H9 (cell line): ENCODE measurements at regions not wholly inside any gene's neighbourhood (a gene's known extent, or its start where the extent isn't known, plus 50 kb on each side); places are given as distances from the start of the nearest gene placed in this dataset.

ENCODE experiments used
- DNase-seq: peaks from one replicate; pipeline ENCODE4 v3.0.0-alpha.2; 2017
- H2AFZ ChIP-seq: one replicate; pipeline ENCODE4 v1.6.1; 2013; ENCODE audit warnings: mild to moderate bottlenecking, low read length, control low read depth, moderate library complexity
- H2AK5ac ChIP-seq: 2 replicates; pipeline ENCODE4 v1.6.1; 2013; ENCODE audit warnings: low read length, control low read depth, mixed read lengths; ENCODE audit not compliant: insufficient read length
- H2BK120ac ChIP-seq: one replicate; pipeline ENCODE4 v1.6.1; 2013; ENCODE audit warnings: low read depth, mild to moderate bottlenecking, low read length, control low read depth, inconsistent platforms; ENCODE audit not compliant: poor library complexity, severe bottlenecking
- H2BK12ac ChIP-seq: 2 replicates; pipeline ENCODE4 v1.6.1; 2013; ENCODE audit warnings: low read length, control low read depth, mixed read lengths, low read depth; ENCODE audit not compliant: insufficient read length
- H2BK15ac ChIP-seq: 2 replicates; pipeline ENCODE4 v1.6.1; 2013; ENCODE audit warnings: low read depth, low read length, control low read depth
- H2BK20ac ChIP-seq: one replicate; pipeline ENCODE4 v1.6.1; 2013; ENCODE audit warnings: low read depth, mild to moderate bottlenecking, low read length, control low read depth, inconsistent platforms; ENCODE audit not compliant: poor library complexity, severe bottlenecking
- H2BK5ac ChIP-seq: 2 replicates; pipeline ENCODE4 v1.6.1; 2013; ENCODE audit warnings: low read length, control low read depth, mixed read lengths; ENCODE audit not compliant: insufficient read length
- H3K14ac ChIP-seq: 2 replicates; pipeline ENCODE4 v1.6.1; 2013; ENCODE audit warnings: low read length, control low read depth; ENCODE audit not compliant: insufficient read depth
- H3K18ac ChIP-seq: 2 replicates; pipeline ENCODE4 v1.6.1; 2013; ENCODE audit warnings: low read depth, mild to moderate bottlenecking, mixed read lengths, low read length, control low read depth; ENCODE audit not compliant: insufficient read length
- H3K23ac ChIP-seq: 2 replicates; pipeline ENCODE4 v1.6.1; 2013; ENCODE audit warnings: low read length, control low read depth, mixed read lengths, low read depth; ENCODE audit not compliant: insufficient read length
- H3K23me2 ChIP-seq: 2 replicates; pipeline ENCODE4 v1.6.1; 2013; ENCODE audit warnings: low read depth, mild to moderate bottlenecking, mixed read lengths, low read length, control low read depth; ENCODE audit not compliant: insufficient read length, poor library complexity, severe bottlenecking
- H3K27ac ChIP-seq: 2 replicates; pipeline ENCODE4 v1.5.1; 2013; ENCODE audit warnings: low read length, control low read depth, mixed read lengths, low read depth; ENCODE audit not compliant: insufficient read length
- H3K27me3 ChIP-seq: 2 replicates; pipeline ENCODE4 v1.6.1; 2013; ENCODE audit warnings: low read length, control low read depth, inconsistent platforms; ENCODE audit not compliant: insufficient read depth
- H3K4ac ChIP-seq: 2 replicates; pipeline ENCODE4 v1.6.1; 2013; ENCODE audit warnings: low read depth, mild to moderate bottlenecking, control low read depth, inconsistent platforms, low read length, moderate library complexity
- H3K4me1 ChIP-seq: 2 replicates; pipeline ENCODE4 v1.6.1; 2013; ENCODE audit warnings: low read length, control low read depth, inconsistent platforms; ENCODE audit not compliant: insufficient read depth
- H3K4me2 ChIP-seq: 2 replicates; pipeline ENCODE4 v1.6.1; 2013; ENCODE audit warnings: low read length, control low read depth, mixed read lengths; ENCODE audit not compliant: insufficient read length, insufficient read depth
- H3K56ac ChIP-seq: 2 replicates; pipeline ENCODE4 v1.6.1; 2013; ENCODE audit warnings: low read depth, mild to moderate bottlenecking, mixed read lengths, low read length, control low read depth; ENCODE audit not compliant: insufficient read length
- H3K79me1 ChIP-seq: 2 replicates; pipeline ENCODE4 v1.6.1; 2013; ENCODE audit warnings: low read depth, mild to moderate bottlenecking, moderate library complexity, low read length, control low read depth, inconsistent platforms; ENCODE audit not compliant: insufficient read depth, poor library complexity, severe bottlenecking
- H3K79me2 ChIP-seq: 2 replicates; pipeline ENCODE4 v1.6.1; 2013; ENCODE audit warnings: low read length, control low read depth, inconsistent platforms; ENCODE audit not compliant: insufficient read depth
- H3K9ac ChIP-seq: 2 replicates; pipeline ENCODE4 v1.6.1; 2013; ENCODE audit warnings: low read length, control low read depth, mixed read lengths; ENCODE audit not compliant: insufficient read length; ENCODE audit errors: extremely low read depth
- H3K9me3 ChIP-seq: one replicate; pipeline ENCODE4 v1.6.1; 2013; ENCODE audit warnings: low read depth, low read length, inconsistent platforms; ENCODE audit not compliant: control insufficient read depth
- H3T11ph ChIP-seq: one replicate; pipeline ENCODE4 v1.6.1; 2013; ENCODE audit warnings: mild to moderate bottlenecking, low read length, control low read depth, inconsistent platforms
- H4K20me1 ChIP-seq: one replicate; pipeline ENCODE4 v1.6.1; 2013; ENCODE audit not compliant: control insufficient read depth, insufficient read length, insufficient read depth
- H4K5ac ChIP-seq: 2 replicates; pipeline ENCODE4 v1.6.1; 2013; ENCODE audit warnings: low read depth, mild to moderate bottlenecking, mixed read lengths, low read length, control low read depth; ENCODE audit not compliant: insufficient read length
- H4K8ac ChIP-seq: replicated peaks from 2 replicates; pipeline ENCODE4 v1.6.1; 2013; ENCODE audit warnings: low read length, control low read depth, mixed read lengths, low read depth; ENCODE audit not compliant: insufficient read length
- H4K91ac ChIP-seq: 2 replicates; pipeline ENCODE4 v1.6.1; 2013; ENCODE audit warnings: low read depth, mild to moderate bottlenecking, moderate library complexity, mixed read lengths, low read length, control low read depth; ENCODE audit not compliant: insufficient read length
- H3K27ac Mint-ChIP-seq, 3 experiments: 2 replicates in 2 of 3; 3 replicates in 1 of 3; pipeline ENCODE4 v1.8.0; 2020 to 2021; ENCODE audit warnings: mixed read lengths in 3 of 3, mild to moderate bottlenecking in 1 of 3, moderate library complexity in 1 of 3
- H3K27me3 Mint-ChIP-seq: 2 replicates; pipeline ENCODE4 v1.8.0; 2021; ENCODE audit warnings: low read depth, mild to moderate bottlenecking, moderate library complexity, mixed read lengths
- H3K36me3 Mint-ChIP-seq, 3 experiments: 2 replicates in 2 of 3; 3 replicates in 1 of 3; pipeline ENCODE4 v1.8.0; 2020 to 2021; ENCODE audit warnings: low read depth in 3 of 3, mixed read lengths in 3 of 3; ENCODE audit not compliant: insufficient read depth in 1 of 3
- H3K4me1 Mint-ChIP-seq, 2 experiments: 2 replicates each; pipeline ENCODE4 v1.8.0; 2020; ENCODE audit warnings: mixed read lengths in 2 of 2
- H3K4me3 Mint-ChIP-seq, 2 experiments: 2 replicates in 1 of 2; 3 replicates in 1 of 2; pipeline ENCODE4 v1.8.0; 2020 to 2021; ENCODE audit warnings: mild to moderate bottlenecking in 2 of 2, mixed read lengths in 2 of 2, moderate library complexity in 1 of 2
- H3K9me3 Mint-ChIP-seq, 2 experiments: 2 replicates in 1 of 2; 3 replicates in 1 of 2; pipeline ENCODE4 v1.8.0; 2020; ENCODE audit warnings: mild to moderate bottlenecking in 2 of 2, mixed read lengths in 2 of 2, moderate library complexity in 1 of 2
- CTCF ChIP-seq: fragments of 200-600 bp; sonication (generic); conservative IDR thresholded peaks from 3 replicates; pipeline ENCODE4 v1.8.0; 2021; ENCODE audit warnings: antibody characterized with exemption, mild to moderate bottlenecking
- WGBS: extraction: QIAGEN DNeasy Blood & Tissue Kit; methylation state at CpG from one replicate; pipeline ENCODE4 v1.1.7; 2013; ENCODE audit warnings: missing lambda C conversion rate, low lambda C conversion rate, mixed read lengths; ENCODE audit not compliant: insufficient read length; ENCODE audit errors: extremely low coverage; 5-methylcytosine and 5-hydroxymethylcytosine counted together

- Histone ChIP-seq H3K56ac (no peak overlapping the region), H3K9me3 (no peaks in the 10 kb centered on the region), H2BK120ac (no peak overlapping the region), H2AK5ac (no peak overlapping the region), H3K9ac (no peak overlapping the region), H3K4me2 (no peak overlapping the region), H4K20me1 (no peaks in the 10 kb centered on the region), H4K5ac (no peak overlapping the region), H3K23me2 (no peaks in the 10 kb centered on the region), H3K79me1 (no peaks in the 10 kb centered on the region), H2BK12ac (no peak overlapping the region), H2BK15ac (no peak overlapping the region), H3K79me2 (no peaks in the 10 kb centered on the region), H3K18ac (no peak overlapping the region), H3K23ac (no peak overlapping the region), H3K14ac (no peak overlapping the region), H4K8ac (no peak overlapping the region), H2BK20ac (no peak overlapping the region), H3K4ac (no peak overlapping the region), H2AFZ (no peak overlapping the region), H2BK5ac (no peak overlapping the region), H3K27ac (no peak overlapping the region), H3K4me1 (no peaks in the 10 kb centered on the region), H4K91ac (no peak overlapping the region), H3T11ph (no peak overlapping the region), H3K27me3 (no peaks in the 10 kb centered on the region)
- no CpG with 5 or more reads among the region's 2 CpGs for WGBS
- Mint-ChIP-seq H3K36me3 (no peaks in the 10 kb centered on the region), H3K27me3 (peaks cover 3% of the 10 kb centered on the region; the same call in 1 of the 2 replicates), H3K4me3 (no peak overlapping the region), H3K4me1 (peaks cover 0 to 4% of the 10 kb centered on the region in 2 experiments; a peak in 1 of 4 replicates), H3K9me3 (no peaks in the 10 kb centered on the region), H3K27ac (no peak overlapping the region)
- no peak for TF ChIP-seq CTCF
- no peak for DNase-seq
These were observed 64.0 kb upstream of the CEP85L start for GRCh38 chr6:118715376-118715775.
